ENCODE measurements at regions not wholly inside any gene's neighbourhood (a gene's known extent, or its start where the extent isn't known, plus 50 kb on each side); places are given as distances from the start of the nearest gene placed in this dataset.

- no peak for TF ChIP-seq POLR2A (IDR thresholded peaks at IDR 0.05; ENCODE audit: extremely low read depth, insufficient read length)
- TF ChIP-seq, protein P1, sequence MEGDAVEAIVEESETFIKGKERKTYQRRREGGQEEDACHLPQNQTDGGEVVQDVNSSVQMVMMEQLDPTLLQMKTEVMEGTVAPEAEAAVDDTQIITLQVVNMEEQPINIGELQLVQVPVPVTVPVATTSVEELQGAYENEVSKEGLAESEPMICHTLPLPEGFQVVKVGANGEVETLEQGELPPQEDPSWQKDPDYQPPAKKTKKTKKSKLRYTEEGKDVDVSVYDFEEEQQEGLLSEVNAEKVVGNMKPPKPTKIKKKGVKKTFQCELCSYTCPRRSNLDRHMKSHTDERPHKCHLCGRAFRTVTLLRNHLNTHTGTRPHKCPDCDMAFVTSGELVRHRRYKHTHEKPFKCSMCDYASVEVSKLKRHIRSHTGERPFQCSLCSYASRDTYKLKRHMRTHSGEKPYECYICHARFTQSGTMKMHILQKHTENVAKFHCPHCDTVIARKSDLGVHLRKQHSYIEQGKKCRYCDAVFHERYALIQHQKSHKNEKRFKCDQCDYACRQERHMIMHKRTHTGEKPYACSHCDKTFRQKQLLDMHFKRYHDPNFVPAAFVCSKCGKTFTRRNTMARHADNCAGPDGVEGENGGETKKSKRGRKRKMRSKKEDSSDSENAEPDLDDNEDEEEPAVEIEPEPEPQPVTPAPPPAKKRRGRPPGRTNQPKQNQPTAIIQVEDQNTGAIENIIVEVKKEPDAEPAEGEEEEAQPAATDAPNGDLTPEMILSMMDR (IDR thresholded peaks at IDR 0.05; ENCODE audit: low read depth, low read length): no peak
- TF ChIP-seq MYC (IDR thresholded peaks at IDR 0.05; ENCODE audit: low read depth, low read length): no peak
Measured at GRCh38 chr17:15168379-15168778, 96.7 kb downstream of the PMP22 start.

Measured in NB4 (cell line).